Activated naive CD4-positive, alpha-beta T cell treated with anti-CD3 and anti-CD28 coated beads, Interleukin-2, amount 50 U/mL, for 72 hours (primary cell): ENCODE measurements at regions not wholly inside any gene's neighbourhood (a gene's known extent, or its start where the extent isn't known, plus 50 kb on each side); places are given as distances from the start of the nearest gene placed in this dataset.

Experiments
- ATAC-seq, 2 donors: fragments of 150-1000 bp; cut with Tn5 transposase; 2 replicates each; pipeline ENCODE4 v1.10.0; 2021; ENCODE audit warnings: mild to moderate bottlenecking in 2 of 2, moderate library complexity in 2 of 2
- DNase-seq, 2 donors: peaks; one replicate each; pipeline ENCODE4 v3.0.0; 2021 to 2022; ENCODE audit warnings: low spot score in 2 of 2
- H3K27ac Mint-ChIP-seq, 2 donors: one replicate each; pipeline ENCODE4 v1.8.0; 2022; ENCODE audit warnings: mild to moderate bottlenecking in 2 of 2, mixed read lengths in 2 of 2
- H3K36me3 Mint-ChIP-seq, 2 donors: one replicate each; pipeline ENCODE4 v1.8.0; 2022; ENCODE audit warnings: mixed read lengths in 2 of 2
- H3K9me3 Mint-ChIP-seq, 2 donors: one replicate each; pipeline ENCODE4 v1.8.0; 2022; ENCODE audit warnings: mixed read lengths in 2 of 2

DNA sequence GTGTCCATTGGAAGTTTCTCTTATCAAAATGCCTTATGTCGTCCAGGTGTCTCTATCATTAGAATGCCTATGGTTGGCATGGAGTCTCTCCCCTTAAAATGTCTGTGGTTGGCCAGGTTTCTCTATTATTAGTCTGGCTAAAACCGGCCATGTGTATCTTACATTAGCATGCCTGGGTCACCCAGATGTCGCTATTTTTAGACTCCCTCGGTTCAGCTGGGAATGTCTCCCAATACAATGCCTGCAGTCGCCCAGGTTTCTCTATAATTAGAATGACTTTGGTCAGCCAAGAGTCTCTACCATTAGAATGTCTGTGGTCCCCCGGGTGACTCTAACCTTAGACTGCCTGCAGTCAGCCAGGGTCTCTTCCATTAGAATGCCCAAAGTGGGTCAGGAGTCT is 1536.1 kb downstream of the UQCRFS1 start:
- Mint-ChIP-seq H3K9me3 (peaks cover 17 to 64% of the 10 kb centered on the region in 2 donors), H3K27ac (no peak overlapping the region), H3K36me3 (peaks cover 43 to 48% of the 10 kb centered on the region in 2 donors)
- no peak for DNase-seq
- ATAC-seq, result no peak

- no peak for ATAC-seq
Measured at GRCh38 chr19:27676334-27676733, 1536.6 kb downstream of the UQCRFS1 start.

GRCh38 chr19:27675771-27676170 is 1537.2 kb downstream of the UQCRFS1 start:
- ATAC-seq, result no peak
- no peak for DNase-seq
- Mint-ChIP-seq H3K36me3 (peaks cover 43 to 48% of the 10 kb centered on the region in 2 donors), H3K27ac (no peak overlapping the region), H3K9me3 (peaks cover 18 to 64% of the 10 kb centered on the region in 2 donors)

More at GRCh38 chr19:27676334-27676733, 1536.6 kb downstream of the UQCRFS1 start:
- Mint-ChIP-seq H3K36me3 (peaks cover 43 to 48% of the 10 kb centered on the region in 2 donors), H3K9me3 (peaks cover 18 to 64% of the 10 kb centered on the region in 2 donors), H3K27ac (no peak overlapping the region)
- no peak for DNase-seq

- Mint-ChIP-seq H3K36me3 (peaks cover 32 to 51% of the 10 kb centered on the region in 2 donors), H3K9me3 (peaks cover 19 to 65% of the 10 kb centered on the region in 2 donors), H3K27ac (no peak overlapping the region)
- DNase-seq (no peak), ATAC-seq (no peak)
Measured at GRCh38 chr19:27674701-27675100, 1538.2 kb downstream of the UQCRFS1 start.

DNA sequence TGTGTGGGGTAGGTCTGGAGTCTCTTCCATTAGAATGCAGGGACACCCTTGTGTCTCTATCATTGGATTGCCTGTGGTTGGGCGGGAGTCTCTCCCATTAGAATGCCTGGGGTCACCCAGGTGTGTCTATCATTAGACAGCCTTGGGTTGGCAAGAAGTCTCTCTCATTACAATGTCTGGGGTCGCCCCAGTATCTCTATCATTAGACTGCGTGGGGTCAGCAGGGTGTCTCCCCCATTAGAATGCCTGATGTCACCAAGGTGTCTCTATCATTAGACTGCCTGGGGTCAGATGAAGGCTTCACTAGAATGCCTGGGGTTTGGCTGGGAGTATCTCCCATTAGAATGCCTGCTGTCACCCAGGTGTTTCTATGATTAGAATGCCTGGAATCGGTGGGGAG is 1539.0 kb downstream of the UQCRFS1 start:
- Mint-ChIP-seq H3K36me3 (peaks cover 26 to 45% of the 10 kb centered on the region in 2 donors), H3K27ac (no peak overlapping the region), H3K9me3 (peaks cover 19 to 60% of the 10 kb centered on the region in 2 donors)
- ATAC-seq, result no peak
- DNase-seq, result no peak

DNA sequence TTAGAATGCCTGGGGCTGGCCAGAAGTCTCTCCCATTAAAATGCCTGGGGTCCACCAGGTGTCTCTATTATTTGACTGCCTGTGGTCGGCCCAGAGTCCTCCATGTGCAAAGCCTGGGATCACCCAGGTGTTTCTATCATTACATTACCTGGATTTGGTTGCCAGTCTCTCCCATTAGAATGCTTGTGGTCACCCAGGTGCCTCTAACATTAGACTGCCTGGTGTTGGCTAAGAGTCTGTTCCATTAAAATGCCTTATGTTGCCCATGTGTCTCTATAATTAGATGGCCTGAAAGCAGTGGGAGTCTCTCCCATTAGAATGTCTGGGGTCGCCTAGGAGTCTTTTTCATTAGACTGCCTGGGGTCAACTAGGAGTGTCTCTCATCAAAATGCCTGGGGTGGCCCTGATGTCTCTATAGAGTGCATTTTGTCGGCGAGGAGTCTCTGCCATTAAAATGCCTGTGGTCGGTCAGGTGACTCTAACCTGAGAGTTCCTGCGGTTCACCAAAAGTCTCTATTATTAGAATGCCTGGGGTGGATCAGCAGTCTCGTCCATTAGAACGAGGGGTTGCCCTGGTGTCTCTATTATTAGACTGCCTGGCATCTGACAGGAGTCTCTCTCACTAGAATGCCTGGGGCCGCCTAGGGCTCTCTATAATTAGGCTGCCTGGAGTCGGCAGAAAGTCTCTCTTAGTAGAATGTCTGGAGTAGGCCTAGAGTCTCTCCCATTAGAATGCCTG is 1540.5 kb downstream of the UQCRFS1 start:
- ATAC-seq (no peak), DNase-seq (no peak)
- Mint-ChIP-seq H3K27ac (no peak overlapping the region), H3K36me3 (peaks cover 18 to 42% of the 10 kb centered on the region in 2 donors), H3K9me3 (peaks cover 16 to 45% of the 10 kb centered on the region in 2 donors)

GRCh38 chr19:27671876-27672275 is 1541.1 kb downstream of the UQCRFS1 start:
- Mint-ChIP-seq H3K27ac (no peak overlapping the region), H3K9me3 (peaks cover 16 to 40% of the 10 kb centered on the region in 2 donors), H3K36me3 (peaks cover 12 to 36% of the 10 kb centered on the region in 2 donors)
- ATAC-seq, result no peak
- DNase-seq, result no peak

- Mint-ChIP-seq H3K9me3 (peaks cover 31 to 47% of the 10 kb centered on the region in 2 donors), H3K36me3 (peaks cover 32 to 41% of the 10 kb centered on the region in 2 donors)
Measured at GRCh38 chr19:27660428-27660827, 1552.5 kb downstream of the UQCRFS1 start.

DNA sequence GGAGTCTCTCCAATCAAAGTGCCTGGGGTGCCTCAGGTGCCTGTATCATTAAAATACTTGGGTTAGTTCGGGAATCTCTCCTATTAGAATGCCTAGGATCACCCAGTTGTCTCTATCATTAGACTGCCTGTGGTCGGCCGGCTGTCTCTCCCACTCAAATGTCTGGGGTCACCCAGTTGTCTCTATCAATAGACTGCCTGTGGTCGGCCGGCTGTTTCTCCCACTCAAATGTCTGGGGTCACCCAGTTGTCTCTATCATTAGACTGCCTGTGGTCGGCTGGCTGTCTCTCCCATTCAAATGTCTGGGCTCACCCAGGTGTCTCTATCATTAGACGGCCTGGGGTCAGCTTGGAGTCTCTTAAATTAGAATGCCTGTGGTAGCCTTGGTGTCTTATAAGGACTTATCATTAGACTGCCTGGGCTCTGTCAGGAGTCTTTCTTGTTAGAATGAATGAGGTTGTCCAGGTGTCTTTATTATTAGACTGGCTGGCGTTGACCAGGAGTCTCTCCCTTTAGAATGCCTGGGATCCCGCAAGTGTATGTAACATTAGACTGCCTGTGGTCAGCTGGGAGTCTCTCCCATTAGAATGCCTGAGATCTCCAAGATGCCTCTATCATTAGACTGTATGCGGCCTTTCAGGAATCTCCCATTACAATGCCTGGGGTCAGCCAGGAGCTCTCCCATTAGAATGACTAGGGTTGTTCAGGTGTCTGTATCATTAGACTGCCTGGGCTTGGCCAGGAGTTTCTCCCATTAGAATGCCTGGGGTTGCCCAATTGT is 1555.5 kb downstream of the UQCRFS1 start:
- H3K27ac Mint-ChIP-seq, result no peak overlapping the region
- DNase-seq, result no peak

More at GRCh38 chr19:27660428-27660827, 1552.5 kb downstream of the UQCRFS1 start:
- DNase-seq, result no peak
- no peak for ATAC-seq
- no peak overlapping the region for H3K27ac Mint-ChIP-seq

GRCh38 chr19:27654266-27654990 is 1558.5 kb downstream of the UQCRFS1 start:
- Mint-ChIP-seq H3K9me3 (peaks cover 61 to 78% of the 10 kb centered on the region in 2 donors), H3K27ac (no peak overlapping the region), H3K36me3 (peaks cover 32 to 81% of the 10 kb centered on the region in 2 donors)
- ATAC-seq (no peak), DNase-seq (no peak)

More for the DNA sequence above, 1555.5 kb downstream of the UQCRFS1 start:
- ATAC-seq, result no peak
- peaks cover 43 to 66% of the 10 kb centered on the region in 2 donors for H3K9me3 Mint-ChIP-seq
- H3K36me3 Mint-ChIP-seq, result peaks cover 28 to 56% of the 10 kb centered on the region in 2 donors

DNA sequence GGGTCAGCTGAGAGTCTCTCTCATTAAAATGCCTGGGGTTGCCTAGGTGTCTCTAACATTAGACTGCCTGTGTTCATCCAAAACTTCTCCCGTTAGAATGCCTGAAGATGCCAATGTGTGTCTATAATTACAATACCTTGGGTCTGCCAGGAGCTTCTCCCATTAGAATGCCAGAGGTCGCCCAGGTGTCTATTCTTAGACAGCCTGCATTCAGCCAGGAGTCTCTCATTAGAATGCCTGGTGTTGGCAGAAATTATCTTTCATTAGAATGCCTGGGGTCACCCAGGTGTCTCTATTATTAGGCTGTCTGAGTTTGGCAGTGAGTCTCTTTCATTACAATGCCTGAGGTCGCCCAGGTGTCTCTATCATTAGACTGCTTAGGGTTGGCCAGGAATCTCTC is 1560.2 kb downstream of the UQCRFS1 start:
- no peak for DNase-seq
- peaks cover 57 to 68% of the 10 kb centered on the region in 2 donors for H3K9me3 Mint-ChIP-seq
- ATAC-seq, result no peak
- peaks cover 23 to 79% of the 10 kb centered on the region in 2 donors for H3K36me3 Mint-ChIP-seq
- no peak overlapping the region for H3K27ac Mint-ChIP-seq

- DNase-seq (no peak), ATAC-seq (no peak)
- Mint-ChIP-seq H3K9me3 (peaks cover 59 to 63% of the 10 kb centered on the region in 2 donors), H3K27ac (no peak overlapping the region), H3K36me3 (peaks cover 23 to 75% of the 10 kb centered on the region in 2 donors)
Measured at GRCh38 chr19:27652281-27652680, 1560.7 kb downstream of the UQCRFS1 start.

DNA sequence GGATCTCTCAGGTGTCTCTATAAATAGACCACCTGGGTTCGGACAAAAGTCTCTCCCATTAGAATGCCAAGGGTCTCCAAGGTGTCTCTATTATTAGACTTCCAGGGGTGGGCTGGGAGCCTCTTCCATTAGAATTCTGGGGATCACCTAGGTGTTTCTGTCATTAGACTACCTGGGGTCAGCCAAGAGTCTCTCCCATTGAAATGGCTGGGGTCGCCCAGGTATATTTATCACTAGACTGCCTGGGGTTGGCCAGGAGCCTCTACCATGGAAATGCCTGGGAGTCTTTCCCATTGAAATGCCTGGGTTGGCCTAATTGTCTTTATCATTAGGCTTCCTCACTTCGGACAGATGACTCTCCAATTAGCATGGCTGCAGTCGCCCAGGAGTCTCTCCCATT is 1565.5 kb downstream of the UQCRFS1 start:
- no peak for ATAC-seq
- H3K36me3 Mint-ChIP-seq, result peaks cover 17 to 37% of the 10 kb centered on the region in 2 donors
- H3K27ac Mint-ChIP-seq, result no peak overlapping the region
- peaks cover 23 to 36% of the 10 kb centered on the region in 2 donors for H3K9me3 Mint-ChIP-seq
- DNase-seq, result no peak

GRCh38 chr19:27635401-27635800 is 1577.5 kb downstream of the UQCRFS1 start:
- Mint-ChIP-seq H3K36me3 (peaks cover 7 to 35% of the 10 kb centered on the region in 2 donors), H3K9me3 (peaks cover 17 to 19% of the 10 kb centered on the region in 2 donors), H3K27ac (no peak overlapping the region)
- no peak for DNase-seq
- no peak for ATAC-seq

GRCh38 chr19:27618006-27618405 is 1594.9 kb downstream of the UQCRFS1 start:
- ATAC-seq, result no peak
- Mint-ChIP-seq H3K27ac (no peak overlapping the region), H3K36me3 (peaks cover 45 to 75% of the 10 kb centered on the region in 2 donors), H3K9me3 (peaks cover 44 to 50% of the 10 kb centered on the region in 2 donors)
- no peak for DNase-seq

DNA sequence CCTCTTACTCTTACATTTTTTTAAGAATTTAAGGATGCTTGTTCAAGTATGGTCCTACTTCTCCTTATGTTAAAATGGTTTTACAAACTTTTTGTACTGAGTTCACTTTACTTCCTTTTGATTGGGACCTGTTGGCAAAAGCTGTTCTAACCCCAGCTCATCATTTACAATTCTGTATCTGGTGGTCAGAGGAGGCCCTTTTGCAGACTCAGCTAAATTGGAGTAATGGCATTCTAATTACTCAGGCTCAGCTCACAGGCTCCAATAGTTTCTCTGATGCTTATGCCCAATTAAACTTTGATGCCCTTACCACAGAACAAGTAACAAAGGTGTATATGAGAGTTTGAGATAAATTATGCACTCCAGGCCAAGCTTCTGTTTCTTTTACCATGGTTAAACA is 1632.0 kb downstream of the UQCRFS1 start:
- Mint-ChIP-seq H3K9me3 (peaks cover 31 to 41% of the 10 kb centered on the region in 2 donors), H3K27ac (no peak overlapping the region), H3K36me3 (peaks cover 21 to 51% of the 10 kb centered on the region in 2 donors)
- DNase-seq (no peak), ATAC-seq (no peak)
